Hypothalamus (tissue), 51 donors: ENCODE measurements at regions not wholly inside any gene's neighbourhood (a gene's known extent, or its start where the extent isn't known, plus 50 kb on each side); places are given as distances from the start of the nearest gene placed in this dataset.
"Not testable (repeated sequence)": the region's sequence is repeated elsewhere in the genome, so short reads cannot be mapped to it uniquely, and the experiment has no call there.

Experiments used
- DNase-seq, 51 donors: peaks; one replicate each; lab custom pipeline; 2025; lab: John Stamatoyannopoulos, UW

GRCh38 chr6:168255283-168255881, 64.2 kb downstream of the DACT2 start:
- no peak for DNase-seq

GRCh38 chr6:168252267-168252666, 67.3 kb downstream of the DACT2 start:
- no peak for DNase-seq

GRCh38 chr6:168250250-168250649, 69.3 kb downstream of the DACT2 start:
- no peak for DNase-seq

GRCh38 chr6:168249746-168250145, 69.8 kb downstream of the DACT2 start:
- no peak for DNase-seq

- no peak for DNase-seq
Measured at GRCh38 chr6:168248148-168248620, 71.4 kb downstream of the DACT2 start.

- DNase-seq = peak in 6 of 51 donors; percentile 4 to 24 (median 16)
Measured at GRCh38 chr6:168247443-168248147, 72.0 kb downstream of the DACT2 start.

- no peak for DNase-seq
Measured at GRCh38 chr6:168244961-168245551, 74.5 kb downstream of the DACT2 start.

- no peak for DNase-seq
Measured at GRCh38 chr6:168243812-168244376, 75.7 kb downstream of the DACT2 start.

GRCh38 chr6:168242940-168243225, 76.7 kb downstream of the DACT2 start:
- DNase-seq = no peak

GRCh38 chr6:168242111-168242939, 77.3 kb downstream of the DACT2 start:
- no peak for DNase-seq

- no peak for DNase-seq
Measured at GRCh38 chr6:168240160-168240559, 79.4 kb downstream of the DACT2 start.

- peak in 2 of 51 donors; percentile 17 to 37 for DNase-seq
Measured at GRCh38 chr6:168239044-168239773, 80.4 kb downstream of the DACT2 start.

- no peak for DNase-seq
Measured at GRCh38 chr6:168238159-168238909, 81.2 kb downstream of the DACT2 start.

- DNase-seq = not testable (repeated sequence)
Measured at GRCh38 chr6:168233875-168234213, 85.7 kb downstream of the DACT2 start.

- no peak for DNase-seq
Measured at GRCh38 chr6:168232989-168233874, 86.3 kb downstream of the DACT2 start.

- DNase-seq = no peak
Measured at GRCh38 chr6:168232528-168232927, 87.0 kb downstream of the DACT2 start.

- DNase-seq = peak in 3 of 51 donors; percentile 9 to 22 (median 9)
Measured at GRCh38 chr6:168232062-168232461, 87.5 kb downstream of the DACT2 start.

- peak in 3 of 51 donors; percentile 6 to 29 (median 7) for DNase-seq
Measured at GRCh38 chr6:168231393-168231957, 88.1 kb downstream of the DACT2 start.
